ENCODE measurements at regions not wholly inside any gene's neighbourhood (a gene's known extent, or its start where the extent isn't known, plus 50 kb on each side); places are given as distances from the start of the nearest gene placed in this dataset.

DNA sequence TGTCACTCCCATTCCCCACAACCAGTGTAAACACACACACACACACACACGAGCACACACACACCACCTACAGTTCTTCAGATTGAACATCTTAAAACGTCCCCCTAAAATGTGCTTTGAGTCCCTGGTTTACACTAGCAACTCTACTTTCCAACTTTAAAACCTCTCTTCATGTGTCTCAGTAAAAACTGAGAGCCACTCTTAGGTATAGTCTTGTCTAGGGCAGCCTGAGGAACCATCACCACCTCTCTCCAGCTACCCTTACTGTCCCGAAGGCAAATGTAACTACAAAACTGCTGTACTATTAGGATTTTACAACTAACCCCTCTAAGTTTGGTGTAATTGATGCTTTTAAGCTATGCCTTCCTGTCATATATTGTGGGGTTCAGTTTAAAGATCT lies 1501.6 kb upstream of the MIR17HG start:
- WGBS, 2 donors = 26 to 29% methylated on average over 3 of the region's 3 CpGs
- no peak overlapping the region for H3K27ac ChIP-seq (ENCODE audit: low read depth in 2 of 2, low read length in 1 of 2)
- no peaks in the 10 kb centered on the region for H3K27me3 ChIP-seq (ENCODE audit: control insufficient read depth in 1 of 2, insufficient read depth in 2 of 2, low read length in 2 of 2)
- H3K4me3 ChIP-seq (ENCODE audit: low read depth in 1 of 2, low read length in 2 of 2) = no peak overlapping the region
- no peaks in the 10 kb centered on the region for H3K36me3 ChIP-seq (ENCODE audit: control insufficient read depth in 2 of 2, insufficient read depth in 2 of 2, low read length in 1 of 2)
- no peaks in the 10 kb centered on the region for H3K9me3 ChIP-seq (ENCODE audit: control insufficient read depth in 2 of 2, insufficient read depth in 1 of 2, low read depth in 1 of 2, low read length in 1 of 2)
- H3K4me1 ChIP-seq (ENCODE audit: control insufficient read depth in 2 of 2, insufficient read depth in 2 of 2, low read length in 1 of 2) = no peaks in the 10 kb centered on the region

- no peaks in the 10 kb centered on the region for H3K27me3 ChIP-seq (ENCODE audit: control insufficient read depth in 1 of 2, insufficient read depth in 2 of 2, low read length in 2 of 2)
- H3K4me3 ChIP-seq (ENCODE audit: low read depth in 1 of 2, low read length in 2 of 2) = no peak overlapping the region
- no peak overlapping the region for H3K27ac ChIP-seq (ENCODE audit: low read depth in 2 of 2, low read length in 1 of 2)
- no peaks in the 10 kb centered on the region for H3K4me1 ChIP-seq (ENCODE audit: control insufficient read depth in 2 of 2, insufficient read depth in 2 of 2, low read length in 1 of 2)
- WGBS, 2 donors = 71 to 75% methylated on average over 4 of the region's 4 CpGs
- no peaks in the 10 kb centered on the region for H3K36me3 ChIP-seq (ENCODE audit: control insufficient read depth in 2 of 2, insufficient read depth in 2 of 2, low read length in 1 of 2)
- no peaks in the 10 kb centered on the region for H3K9me3 ChIP-seq (ENCODE audit: control insufficient read depth in 2 of 2, insufficient read depth in 1 of 2, low read depth in 1 of 2, low read length in 1 of 2)
These were observed 1500.4 kb upstream of the MIR17HG start for GRCh38 chr13:89846926-89847585.

- Histone ChIP-seq H3K9me3 (ENCODE audit: control insufficient read depth in 2 of 2, insufficient read depth in 1 of 2, low read depth in 1 of 2, low read length in 1 of 2) (no peaks in the 10 kb centered on the region), H3K27ac (ENCODE audit: low read depth in 2 of 2, low read length in 1 of 2) (no peak overlapping the region), H3K27me3 (ENCODE audit: control insufficient read depth in 1 of 2, insufficient read depth in 2 of 2, low read length in 2 of 2) (no peaks in the 10 kb centered on the region), H3K36me3 (ENCODE audit: control insufficient read depth in 2 of 2, insufficient read depth in 2 of 2, low read length in 1 of 2) (no peaks in the 10 kb centered on the region), H3K4me3 (ENCODE audit: low read depth in 1 of 2, low read length in 2 of 2) (no peak overlapping the region), H3K4me1 (ENCODE audit: control insufficient read depth in 2 of 2, insufficient read depth in 2 of 2, low read length in 1 of 2) (no peaks in the 10 kb centered on the region)
These were observed 1494.9 kb upstream of the MIR17HG start for GRCh38 chr13:89852570-89852969.

DNA sequence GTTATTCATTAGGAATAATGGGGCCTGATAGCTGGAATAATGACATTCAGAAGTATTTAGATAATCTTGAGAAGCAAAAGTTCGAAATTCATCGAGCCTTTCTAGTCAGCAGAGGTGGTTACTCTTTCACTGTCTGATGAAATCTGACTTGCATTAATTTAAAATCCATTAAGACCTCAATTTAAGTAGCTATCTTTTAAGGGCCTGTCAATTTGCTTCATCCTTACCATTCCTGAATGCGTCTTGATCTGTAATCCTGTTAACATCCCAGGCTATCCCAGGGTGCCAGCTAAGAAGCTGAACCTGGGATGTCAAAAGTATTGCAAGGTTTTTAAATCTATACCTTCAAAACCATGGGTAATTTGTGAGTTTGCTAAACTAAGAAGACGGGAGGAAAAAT lies 1491.0 kb upstream of the MIR17HG start:
- 69 to 73% methylated on average over 4 of the region's 4 CpGs for WGBS, 2 donors
- Histone ChIP-seq H3K4me1 (ENCODE audit: control insufficient read depth in 2 of 2, insufficient read depth in 2 of 2, low read length in 1 of 2) (no peaks in the 10 kb centered on the region), H3K27me3 (ENCODE audit: control insufficient read depth in 1 of 2, insufficient read depth in 2 of 2, low read length in 2 of 2) (no peaks in the 10 kb centered on the region), H3K36me3 (ENCODE audit: control insufficient read depth in 2 of 2, insufficient read depth in 2 of 2, low read length in 1 of 2) (no peaks in the 10 kb centered on the region), H3K4me3 (ENCODE audit: low read depth in 1 of 2, low read length in 2 of 2) (no peak overlapping the region), H3K27ac (ENCODE audit: low read depth in 2 of 2, low read length in 1 of 2) (no peak overlapping the region), H3K9me3 (ENCODE audit: control insufficient read depth in 2 of 2, insufficient read depth in 1 of 2, low read depth in 1 of 2, low read length in 1 of 2) (no peaks in the 10 kb centered on the region)

DNA sequence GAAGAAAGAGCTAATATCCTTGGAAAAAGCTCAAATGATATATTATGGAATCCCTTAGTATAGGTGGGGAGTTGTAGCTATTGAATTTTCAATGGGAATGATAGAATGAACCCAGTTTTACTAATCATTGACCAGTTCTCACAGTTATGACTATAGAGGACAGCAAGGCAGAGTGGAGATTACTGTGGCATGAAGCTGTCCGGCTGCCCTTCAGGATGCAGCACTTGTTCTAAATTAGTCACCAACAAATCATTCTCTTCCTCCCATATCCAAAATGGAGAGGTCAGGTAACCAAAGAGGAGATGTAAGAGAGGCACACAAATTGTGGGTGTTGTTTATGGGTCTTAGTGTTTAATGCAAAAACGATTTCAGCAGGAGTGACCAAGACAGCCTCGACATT lies 1490.0 kb upstream of the MIR17HG start:
- no peak overlapping the region for H3K4me3 ChIP-seq (ENCODE audit: low read depth in 1 of 2, low read length in 2 of 2)
- no peaks in the 10 kb centered on the region for H3K9me3 ChIP-seq (ENCODE audit: control insufficient read depth in 2 of 2, insufficient read depth in 1 of 2, low read depth in 1 of 2, low read length in 1 of 2)
- H3K27me3 ChIP-seq (ENCODE audit: control insufficient read depth in 1 of 2, insufficient read depth in 2 of 2, low read length in 2 of 2) = no peaks in the 10 kb centered on the region
- 81 to 82% methylated on average over 3 of the region's 3 CpGs for WGBS, 2 donors
- H3K36me3 ChIP-seq (ENCODE audit: control insufficient read depth in 2 of 2, insufficient read depth in 2 of 2, low read length in 1 of 2) = no peaks in the 10 kb centered on the region
- H3K4me1 ChIP-seq (ENCODE audit: control insufficient read depth in 2 of 2, insufficient read depth in 2 of 2, low read length in 1 of 2) = no peaks in the 10 kb centered on the region
- no peak overlapping the region for H3K27ac ChIP-seq (ENCODE audit: low read depth in 2 of 2, low read length in 1 of 2)

DNA sequence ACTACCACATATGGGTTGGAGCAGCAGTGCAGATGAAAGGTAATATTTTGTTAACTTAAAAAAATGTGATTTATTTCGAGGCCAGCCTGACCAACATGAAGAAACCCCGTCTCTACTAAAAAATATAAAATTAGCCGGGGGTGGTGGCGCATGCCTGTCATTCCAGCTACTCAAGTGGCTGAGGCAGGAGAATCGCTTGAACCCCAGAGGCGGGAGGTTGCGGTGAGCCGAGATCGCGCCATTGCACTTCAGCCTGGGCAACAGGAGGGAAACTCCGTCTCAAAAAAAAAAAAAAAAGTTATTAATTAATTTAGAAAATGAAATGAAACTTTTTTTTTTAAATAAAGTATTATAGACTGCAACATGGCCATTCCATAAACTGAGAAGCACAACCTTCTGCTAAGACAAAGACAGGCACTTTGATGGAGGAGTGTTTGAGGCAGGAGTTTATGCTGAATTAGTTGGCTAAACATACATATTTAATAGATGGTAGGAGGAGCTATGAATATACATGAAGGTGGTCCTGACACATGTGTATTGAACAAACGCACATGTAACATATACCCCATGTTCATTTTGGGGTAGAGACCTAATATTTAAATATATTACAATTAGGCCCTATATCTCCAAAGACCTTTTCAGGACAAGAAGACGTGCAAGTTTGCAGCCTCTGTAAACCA lies 1485.3 kb upstream of the MIR17HG start:
- Histone ChIP-seq H3K4me3 (ENCODE audit: low read depth in 1 of 2, low read length in 2 of 2) (no peak overlapping the region), H3K27me3 (ENCODE audit: control insufficient read depth in 1 of 2, insufficient read depth in 2 of 2, low read length in 2 of 2) (no peaks in the 10 kb centered on the region), H3K36me3 (ENCODE audit: control insufficient read depth in 2 of 2, insufficient read depth in 2 of 2, low read length in 1 of 2) (no peaks in the 10 kb centered on the region), H3K27ac (ENCODE audit: low read depth in 2 of 2, low read length in 1 of 2) (no peak overlapping the region), H3K4me1 (ENCODE audit: control insufficient read depth in 2 of 2, insufficient read depth in 2 of 2, low read length in 1 of 2) (no peaks in the 10 kb centered on the region), H3K9me3 (ENCODE audit: control insufficient read depth in 2 of 2, insufficient read depth in 1 of 2, low read depth in 1 of 2, low read length in 1 of 2) (no peaks in the 10 kb centered on the region)
- 92 to 95% methylated on average over 13 of the region's 13 CpGs for WGBS, 2 donors

DNA sequence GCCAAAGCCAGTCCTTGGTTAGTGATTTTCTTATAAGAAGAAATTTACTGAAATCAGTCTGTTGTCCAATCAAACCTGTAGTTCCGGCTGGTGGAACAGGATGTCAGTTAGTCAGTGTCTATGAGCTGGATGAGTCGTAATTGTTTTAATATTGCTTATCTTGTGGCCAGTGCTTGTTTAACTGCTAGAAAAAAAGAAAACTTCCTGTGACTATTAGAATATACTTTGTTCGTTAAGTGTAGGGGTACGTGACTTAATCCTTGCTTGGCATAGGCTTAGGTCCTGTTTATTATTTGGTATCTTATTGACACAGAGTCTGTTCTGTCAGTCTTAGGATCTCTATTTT lies 1484.8 kb upstream of the MIR17HG start:
- Histone ChIP-seq H3K27ac (ENCODE audit: low read depth in 2 of 2, low read length in 1 of 2) (no peak overlapping the region), H3K4me1 (ENCODE audit: control insufficient read depth in 2 of 2, insufficient read depth in 2 of 2, low read length in 1 of 2) (no peaks in the 10 kb centered on the region), H3K4me3 (ENCODE audit: low read depth in 1 of 2, low read length in 2 of 2) (no peak overlapping the region), H3K27me3 (ENCODE audit: control insufficient read depth in 1 of 2, insufficient read depth in 2 of 2, low read length in 2 of 2) (no peaks in the 10 kb centered on the region), H3K36me3 (ENCODE audit: control insufficient read depth in 2 of 2, insufficient read depth in 2 of 2, low read length in 1 of 2) (no peaks in the 10 kb centered on the region), H3K9me3 (ENCODE audit: control insufficient read depth in 2 of 2, insufficient read depth in 1 of 2, low read depth in 1 of 2, low read length in 1 of 2) (no peaks in the 10 kb centered on the region)
- WGBS, 2 donors = 75 to 77% methylated on average over 4 of the region's 4 CpGs

DNA sequence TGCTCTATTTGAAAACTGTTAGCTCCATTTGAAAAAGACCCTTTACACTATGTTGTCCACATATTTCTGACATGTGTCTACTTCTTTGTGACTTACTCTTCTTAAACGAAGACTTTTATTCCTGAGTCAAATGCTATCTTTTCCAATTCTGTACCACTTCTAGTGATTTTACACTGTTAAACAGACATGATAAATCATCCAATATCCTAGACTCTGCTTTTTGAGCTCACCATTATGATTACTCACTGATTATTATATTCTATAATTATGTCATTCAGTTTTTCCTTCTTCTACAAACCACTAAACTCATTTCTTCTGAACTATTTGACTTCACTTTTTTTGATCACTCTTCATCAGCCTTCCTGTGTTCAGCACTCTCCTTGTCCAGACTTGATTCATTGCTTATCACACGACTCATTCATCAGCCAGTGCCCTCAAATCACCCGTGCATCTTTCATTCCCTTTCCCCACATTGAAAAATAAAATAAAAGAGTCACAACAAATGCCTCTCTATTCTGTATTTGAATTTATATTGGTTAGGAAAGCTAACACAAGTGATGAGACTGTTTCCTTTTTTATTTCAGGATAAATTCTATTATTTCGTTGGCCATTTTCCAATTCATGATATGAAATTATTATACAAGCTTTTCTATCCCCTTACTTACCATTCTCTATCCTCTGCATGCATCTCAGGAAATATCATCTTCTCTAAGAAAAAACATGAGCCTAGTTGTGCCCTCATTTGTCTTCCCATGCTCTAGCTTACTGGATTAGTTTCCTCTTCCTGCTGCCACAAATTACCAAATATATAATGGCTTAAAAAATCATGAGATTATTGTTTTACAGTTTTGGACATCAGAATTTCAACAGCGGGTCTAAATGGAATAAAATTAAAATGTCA lies 1482.1 kb upstream of the MIR17HG start:
- Histone ChIP-seq H3K36me3 (ENCODE audit: control insufficient read depth in 2 of 2, insufficient read depth in 2 of 2, low read length in 1 of 2) (no peaks in the 10 kb centered on the region), H3K4me1 (ENCODE audit: control insufficient read depth in 2 of 2, insufficient read depth in 2 of 2, low read length in 1 of 2) (no peaks in the 10 kb centered on the region), H3K27ac (ENCODE audit: low read depth in 2 of 2, low read length in 1 of 2) (no peak overlapping the region), H3K4me3 (ENCODE audit: low read depth in 1 of 2, low read length in 2 of 2) (no peak overlapping the region), H3K9me3 (ENCODE audit: control insufficient read depth in 2 of 2, insufficient read depth in 1 of 2, low read depth in 1 of 2, low read length in 1 of 2) (no peaks in the 10 kb centered on the region), H3K27me3 (ENCODE audit: control insufficient read depth in 1 of 2, insufficient read depth in 2 of 2, low read length in 2 of 2) (no peaks in the 10 kb centered on the region)
- WGBS, 2 donors = 60 to 65% methylated on average over 5 of the region's 5 CpGs

DNA sequence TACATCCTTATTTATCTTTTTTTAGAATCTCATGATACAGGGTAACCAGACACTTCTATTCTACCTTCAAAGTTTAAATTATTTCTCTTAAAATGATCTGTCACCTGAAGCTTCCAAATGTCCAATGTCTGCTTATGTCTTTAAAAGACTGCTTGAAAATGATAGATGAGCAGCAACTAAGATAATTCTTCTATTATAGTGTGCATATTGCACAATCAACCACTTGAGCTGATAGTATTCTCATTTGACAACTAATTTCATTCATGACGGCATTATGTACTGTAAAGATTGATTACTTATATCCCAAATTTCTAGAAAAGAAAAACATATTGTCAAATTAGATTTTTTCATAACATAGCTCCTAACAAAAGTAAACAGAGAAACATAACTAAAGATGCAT lies 1478.2 kb upstream of the MIR17HG start:
- Histone ChIP-seq H3K36me3 (ENCODE audit: control insufficient read depth in 2 of 2, insufficient read depth in 2 of 2, low read length in 1 of 2) (no peaks in the 10 kb centered on the region), H3K4me3 (ENCODE audit: low read depth in 1 of 2, low read length in 2 of 2) (no peak overlapping the region), H3K9me3 (ENCODE audit: control insufficient read depth in 2 of 2, insufficient read depth in 1 of 2, low read depth in 1 of 2, low read length in 1 of 2) (peaks cover 0 to 3% of the 10 kb centered on the region in 2 donors), H3K27ac (ENCODE audit: low read depth in 2 of 2, low read length in 1 of 2) (no peak overlapping the region), H3K4me1 (ENCODE audit: control insufficient read depth in 2 of 2, insufficient read depth in 2 of 2, low read length in 1 of 2) (no peaks in the 10 kb centered on the region), H3K27me3 (ENCODE audit: control insufficient read depth in 1 of 2, insufficient read depth in 2 of 2, low read length in 2 of 2) (no peaks in the 10 kb centered on the region)
- 81 to 88% methylated on average over 1 of the region's 1 CpG for WGBS, 2 donors

All from esophagus (tissue), 2 donors.